GM10248 (cell line): ENCODE measurements at regions not wholly inside any gene's neighbourhood (a gene's known extent, or its start where the extent isn't known, plus 50 kb on each side); places are given as distances from the start of the nearest gene placed in this dataset.

ENCODE experiments used
- CTCF ChIA-PET: fragments of 300-600 bp; sonication (Branson Sonifier 250); formaldehyde crosslinking; extraction: SDS; loops from one replicate; lab custom pipeline; 2021; ENCODE audit warnings: antibody characterized with exemption; lab: Yijun Ruan, JAX
- POLR2A ChIA-PET: fragments of 350-650 bp; sonication (Branson Sonifier 250); formaldehyde crosslinking; extraction: SDS; loops from one replicate; lab custom pipeline; 2020; ENCODE audit warnings: antibody characterized with exemption; lab: Yijun Ruan, JAX
- DNase-seq: peaks from one replicate; pipeline ENCODE4 v3.0.0; 2012; ENCODE audit errors: extremely low spot score
- TF ChIP-seq, protein P1 (sequence below): IDR thresholded peaks from 2 replicates; pipeline ENCODE4 v1.5.1; 2012; ENCODE audit warnings: mild to moderate bottlenecking, low read depth; ENCODE audit errors: extremely low read depth, missing control alignments, control extremely low read depth

DNA sequence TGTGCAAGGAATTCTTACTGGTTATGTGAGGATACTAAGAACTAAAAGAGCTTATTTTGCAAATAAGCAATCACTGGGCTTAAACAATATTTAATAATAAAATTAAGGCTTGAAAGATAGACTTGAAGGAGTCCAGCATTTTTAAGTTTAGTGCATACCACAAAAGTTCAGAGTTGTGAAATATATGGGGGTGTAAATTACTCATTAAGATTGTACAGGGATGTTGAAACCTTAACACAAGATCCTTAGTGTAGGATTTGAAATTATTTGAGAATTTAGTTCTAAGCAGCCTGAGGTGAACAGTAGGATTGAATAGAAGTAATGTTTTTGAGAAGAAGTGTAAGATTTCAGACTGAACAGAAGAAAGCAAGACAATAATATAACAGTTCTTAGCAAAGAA is 195.8 kb upstream of the RBMY1B start:
- no peak for DNase-seq
- TF ChIP-seq, protein P1, sequence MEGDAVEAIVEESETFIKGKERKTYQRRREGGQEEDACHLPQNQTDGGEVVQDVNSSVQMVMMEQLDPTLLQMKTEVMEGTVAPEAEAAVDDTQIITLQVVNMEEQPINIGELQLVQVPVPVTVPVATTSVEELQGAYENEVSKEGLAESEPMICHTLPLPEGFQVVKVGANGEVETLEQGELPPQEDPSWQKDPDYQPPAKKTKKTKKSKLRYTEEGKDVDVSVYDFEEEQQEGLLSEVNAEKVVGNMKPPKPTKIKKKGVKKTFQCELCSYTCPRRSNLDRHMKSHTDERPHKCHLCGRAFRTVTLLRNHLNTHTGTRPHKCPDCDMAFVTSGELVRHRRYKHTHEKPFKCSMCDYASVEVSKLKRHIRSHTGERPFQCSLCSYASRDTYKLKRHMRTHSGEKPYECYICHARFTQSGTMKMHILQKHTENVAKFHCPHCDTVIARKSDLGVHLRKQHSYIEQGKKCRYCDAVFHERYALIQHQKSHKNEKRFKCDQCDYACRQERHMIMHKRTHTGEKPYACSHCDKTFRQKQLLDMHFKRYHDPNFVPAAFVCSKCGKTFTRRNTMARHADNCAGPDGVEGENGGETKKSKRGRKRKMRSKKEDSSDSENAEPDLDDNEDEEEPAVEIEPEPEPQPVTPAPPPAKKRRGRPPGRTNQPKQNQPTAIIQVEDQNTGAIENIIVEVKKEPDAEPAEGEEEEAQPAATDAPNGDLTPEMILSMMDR: no peak
- ChIA-PET POLR2A (no interaction called here), CTCF (no interaction called here)
